OCI-LY7 (cell line): ENCODE measurements at regions not wholly inside any gene's neighbourhood (a gene's known extent, or its start where the extent isn't known, plus 50 kb on each side); places are given as distances from the start of the nearest gene placed in this dataset.

Source experiments
- BruUV-seq: library from RNA; stranded (reverse); fragments of 400-500 nt; replicated peaks from 2 replicates; lab custom pipeline; 2021; lab: Mats Ljungman, UMichigan
- CTCF ChIA-PET: fragments of 300-600 bp; sonication (Branson Sonifier 250); formaldehyde crosslinking; loops from one replicate; lab custom pipeline; 2022; ENCODE audit warnings: antibody characterized with exemption; ENCODE audit not compliant: unreplicated experiment; lab: Charles Lee
- POLR2A ChIA-PET: fragments of 300-600 bp; sonication (Branson Sonifier 250); formaldehyde crosslinking; loops from one replicate; lab custom pipeline; 2022; ENCODE audit warnings: antibody characterized with exemption; lab: Charles Lee
- DNase-seq: peaks from one replicate; pipeline ENCODE4 v3.0.0-alpha.2; 2015; ENCODE audit warnings: low spot score
- H2AFZ ChIP-seq: fragments of 200-600 bp; sonication (generic), shearing (Covaris generic); 2 replicates; pipeline ENCODE4 v1.6.1; 2014; ENCODE audit warnings: mild to moderate bottlenecking, antibody characterized with exemption, low read length, moderate library complexity
- H3K27ac ChIP-seq: fragments of 200-600 bp; sonication (generic); 2 replicates; pipeline ENCODE4 v1.5.1; 2014; ENCODE audit warnings: mixed run types, low read depth, mild to moderate bottlenecking, moderate library complexity, low read length, inconsistent platforms; ENCODE audit not compliant: poor library complexity, severe bottlenecking
- H3K36me3 ChIP-seq: fragments of 200-600 bp; sonication (generic); 2 replicates; pipeline ENCODE4 v1.6.1; 2014; ENCODE audit warnings: mild to moderate bottlenecking, antibody characterized with exemption, low read length, moderate library complexity, mixed read lengths; ENCODE audit not compliant: insufficient read depth
- H3K4me1 ChIP-seq: fragments of 200-600 bp; sonication (generic); 2 replicates; pipeline ENCODE4 v1.5.1; 2014; ENCODE audit warnings: mild to moderate bottlenecking, low read length; ENCODE audit not compliant: insufficient read depth, poor library complexity, severe bottlenecking
- H3K4me2 ChIP-seq: fragments of 200-600 bp; sonication (generic); 2 replicates; pipeline ENCODE4 v1.6.1; 2014; ENCODE audit warnings: mild to moderate bottlenecking, low read length
- H3K4me3 ChIP-seq: fragments of 200-600 bp; sonication (generic); 2 replicates; pipeline ENCODE4 v1.5.1; 2014; ENCODE audit warnings: mild to moderate bottlenecking, low read depth, low read length; ENCODE audit not compliant: poor library complexity, severe bottlenecking
- H3K79me2 ChIP-seq: fragments of 200-600 bp; sonication (generic); 2 replicates; pipeline ENCODE4 v1.6.1; 2016; ENCODE audit warnings: low read depth, mild to moderate bottlenecking, low read length, moderate library complexity, mixed read lengths; ENCODE audit not compliant: insufficient read depth
- H3K9me2 ChIP-seq: fragments of 200-600 bp; sonication (generic); 2 replicates; pipeline ENCODE4 v1.6.1; 2016; ENCODE audit warnings: mild to moderate bottlenecking, low read length, mixed read lengths; ENCODE audit not compliant: insufficient read depth
- H3K9me3 ChIP-seq: fragments of 200-600 bp; sonication (generic); 2 replicates; pipeline ENCODE4 v1.6.1; 2014; ENCODE audit warnings: mild to moderate bottlenecking, mixed run types, low read length, mixed read lengths
- H4K20me1 ChIP-seq: fragments of 200-600 bp; sonication (generic); 2 replicates; pipeline ENCODE4 v1.6.1; 2014; ENCODE audit warnings: mild to moderate bottlenecking, antibody characterized with exemption, low read length, moderate library complexity, mixed read lengths; ENCODE audit not compliant: insufficient read depth
- EZH2phosphoT487 ChIP-seq: fragments of 200-600 bp; sonication (generic); IDR thresholded peaks from 2 replicates; pipeline ENCODE4 v1.6.1; 2018; ENCODE audit warnings: low read depth, borderline replicate concordance, mild to moderate bottlenecking, mixed run types, antibody characterized with exemption, low read length, moderate library complexity, mixed read lengths
- intact Hi-C: fragments of 100-400 bp; cut with micrococcal nuclease; formaldehyde crosslinking; loops from one replicate; pipeline ENCODE4 v1.10.0; 2022; ENCODE audit not compliant: unreplicated experiment
- TF ChIP-seq, protein P1 (sequence below): fragments of 200-600 bp; sonication (generic); conservative IDR thresholded peaks from 2 replicates; pipeline ENCODE4 v1.5.1; 2014; ENCODE audit warnings: mild to moderate bottlenecking, antibody characterized with exemption, low read length, moderate library complexity, mixed read lengths

GRCh38 chrX:39952989-39953388, 144.8 kb downstream of the BCOR start:
- peak overlapping the region; percentile 87; the same call in 1 of the 2 replicates for H2AFZ ChIP-seq
- CTCF ChIA-PET: no interaction called here
- POLR2A ChIA-PET: interaction anchor here (0.6 to 0.7 kb wide), 2 partner anchors 68 to 180 kb away, joined by 3 read pairs; no protein-coding TSS in a partner anchor
- H3K4me2 ChIP-seq: peak overlapping the region; percentile 64
- peaks cover 7% of the 10 kb centered on the region for H3K9me3 ChIP-seq
- H3K27ac ChIP-seq: peak overlapping the region; percentile 95
- no TSS peak for BruUV-seq
- no peaks in the 10 kb centered on the region for H3K79me2 ChIP-seq
- H3K4me1 ChIP-seq: peaks cover 69% of the 10 kb centered on the region
- no peaks in the 10 kb centered on the region; the same call in 1 of the 2 replicates for H3K36me3 ChIP-seq
- DNase-seq: peak; percentile 86
- intact Hi-C loops: loop anchor here (10.0 kb wide), 2 partner anchors 142 to 222 kb away; partner anchors contain the start of gene BCOR
- no peaks in the 10 kb centered on the region for H3K9me2 ChIP-seq
- H3K4me3 ChIP-seq: no peak overlapping the region
- no peaks in the 10 kb centered on the region for H4K20me1 ChIP-seq
- TF ChIP-seq, protein P1, sequence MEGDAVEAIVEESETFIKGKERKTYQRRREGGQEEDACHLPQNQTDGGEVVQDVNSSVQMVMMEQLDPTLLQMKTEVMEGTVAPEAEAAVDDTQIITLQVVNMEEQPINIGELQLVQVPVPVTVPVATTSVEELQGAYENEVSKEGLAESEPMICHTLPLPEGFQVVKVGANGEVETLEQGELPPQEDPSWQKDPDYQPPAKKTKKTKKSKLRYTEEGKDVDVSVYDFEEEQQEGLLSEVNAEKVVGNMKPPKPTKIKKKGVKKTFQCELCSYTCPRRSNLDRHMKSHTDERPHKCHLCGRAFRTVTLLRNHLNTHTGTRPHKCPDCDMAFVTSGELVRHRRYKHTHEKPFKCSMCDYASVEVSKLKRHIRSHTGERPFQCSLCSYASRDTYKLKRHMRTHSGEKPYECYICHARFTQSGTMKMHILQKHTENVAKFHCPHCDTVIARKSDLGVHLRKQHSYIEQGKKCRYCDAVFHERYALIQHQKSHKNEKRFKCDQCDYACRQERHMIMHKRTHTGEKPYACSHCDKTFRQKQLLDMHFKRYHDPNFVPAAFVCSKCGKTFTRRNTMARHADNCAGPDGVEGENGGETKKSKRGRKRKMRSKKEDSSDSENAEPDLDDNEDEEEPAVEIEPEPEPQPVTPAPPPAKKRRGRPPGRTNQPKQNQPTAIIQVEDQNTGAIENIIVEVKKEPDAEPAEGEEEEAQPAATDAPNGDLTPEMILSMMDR: no peak

DNA sequence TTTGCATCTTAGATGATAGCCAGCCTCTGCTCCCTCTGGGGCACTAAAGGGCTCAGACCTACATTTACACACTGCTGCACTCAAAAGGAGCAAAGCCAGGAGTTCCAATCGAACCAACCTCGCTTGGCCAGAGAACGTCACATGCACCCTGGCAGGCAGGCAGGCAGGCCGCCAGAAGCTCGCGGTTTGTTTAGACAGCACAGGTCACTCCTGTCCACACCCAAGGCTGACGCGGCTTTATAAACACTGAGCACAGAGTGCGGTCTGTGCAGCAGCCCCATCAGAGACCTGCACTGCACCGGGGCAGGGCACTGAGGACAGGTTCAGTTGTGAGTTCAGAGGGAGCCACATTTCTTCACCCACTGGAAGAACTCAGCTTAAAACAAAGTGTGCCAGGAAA, 143.9 kb downstream of the BCOR start:
- peak overlapping the region; percentile 87; the same call in 1 of the 2 replicates for H2AFZ ChIP-seq
- ChIA-PET CTCF (interaction anchor here (0.5 kb wide), 1 partner anchor 131 kb away, joined by 3 read pairs; no protein-coding TSS in a partner anchor), POLR2A (interaction anchor here (0.6 to 1.2 kb wide), 3 partner anchors 12 to 67 kb away, joined by 3 read pairs; no protein-coding TSS in a partner anchor)
- no peaks in the 10 kb centered on the region for H3K79me2 ChIP-seq
- no peak for DNase-seq
- H3K9me3 ChIP-seq: peaks cover 7% of the 10 kb centered on the region
- H3K4me2 ChIP-seq: peak overlapping the region; percentile 64
- intact Hi-C loops: loop anchor here (10.0 kb wide), 2 partner anchors 141 to 221 kb away; partner anchors contain the start of gene BCOR
- peak overlapping the region; percentile 34 for H3K4me3 ChIP-seq
- no TSS peak for BruUV-seq
- H3K9me2 ChIP-seq: no peaks in the 10 kb centered on the region
- TF ChIP-seq EZH2phosphoT487: no peak
- TF ChIP-seq, protein P1: no peak
- peaks cover 66% of the 10 kb centered on the region for H3K4me1 ChIP-seq
- no peaks in the 10 kb centered on the region; the same call in 1 of the 2 replicates for H3K36me3 ChIP-seq
- H4K20me1 ChIP-seq: no peaks in the 10 kb centered on the region
- H3K27ac ChIP-seq: peak overlapping the region; percentile 95

DNA sequence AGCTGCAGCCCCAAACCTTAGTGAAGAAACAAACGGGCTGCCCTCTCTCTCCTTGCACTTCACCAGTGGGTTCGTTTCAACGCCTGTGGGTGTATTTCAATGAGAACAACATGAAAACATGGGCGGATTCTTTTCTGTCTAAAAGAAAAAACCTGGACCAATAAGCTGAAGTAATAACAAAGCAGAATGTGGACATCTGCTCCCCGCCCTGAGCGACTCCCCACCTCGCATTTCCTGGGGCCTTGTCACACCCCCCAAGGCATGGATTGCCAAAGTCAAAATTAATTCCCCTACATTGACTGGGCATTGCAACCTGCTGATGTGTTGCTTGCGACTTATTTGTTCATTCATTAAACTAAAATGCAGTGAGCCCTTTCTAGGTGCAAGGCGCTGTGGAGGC, 142.9 kb downstream of the BCOR start:
- CTCF ChIA-PET: no interaction called here
- Histone ChIP-seq H3K27ac (peak overlapping the region; percentile 95), H4K20me1 (no peaks in the 10 kb centered on the region), H3K4me2 (peak overlapping the region; percentile 64), H3K79me2 (no peaks in the 10 kb centered on the region), H3K9me3 (peaks cover 7% of the 10 kb centered on the region), H3K9me2 (no peaks in the 10 kb centered on the region), H2AFZ (peak overlapping the region; percentile 97; the same call in 1 of the 2 replicates), H3K4me3 (no peak overlapping the region), H3K36me3 (no peaks in the 10 kb centered on the region; the same call in 1 of the 2 replicates), H3K4me1 (peaks cover 58% of the 10 kb centered on the region)
- POLR2A ChIA-PET: interaction anchor here (0.5 to 1.2 kb wide), 3 partner anchors 18 to 222 kb away, joined by 3 to 4 read pairs (median 3); no protein-coding TSS in a partner anchor
- intact Hi-C loops: loop anchor here (10.0 kb wide), 2 partner anchors 140 to 220 kb away; partner anchors contain the start of gene BCOR
- DNase-seq: no peak
- TF ChIP-seq, protein P1: no peak
- no peak for TF ChIP-seq EZH2phosphoT487
- BruUV-seq: no TSS peak
